ENCODE measurements at regions not wholly inside any gene's neighbourhood (a gene's known extent, or its start where the extent isn't known, plus 50 kb on each side); places are given as distances from the start of the nearest gene placed in this dataset.

DNA sequence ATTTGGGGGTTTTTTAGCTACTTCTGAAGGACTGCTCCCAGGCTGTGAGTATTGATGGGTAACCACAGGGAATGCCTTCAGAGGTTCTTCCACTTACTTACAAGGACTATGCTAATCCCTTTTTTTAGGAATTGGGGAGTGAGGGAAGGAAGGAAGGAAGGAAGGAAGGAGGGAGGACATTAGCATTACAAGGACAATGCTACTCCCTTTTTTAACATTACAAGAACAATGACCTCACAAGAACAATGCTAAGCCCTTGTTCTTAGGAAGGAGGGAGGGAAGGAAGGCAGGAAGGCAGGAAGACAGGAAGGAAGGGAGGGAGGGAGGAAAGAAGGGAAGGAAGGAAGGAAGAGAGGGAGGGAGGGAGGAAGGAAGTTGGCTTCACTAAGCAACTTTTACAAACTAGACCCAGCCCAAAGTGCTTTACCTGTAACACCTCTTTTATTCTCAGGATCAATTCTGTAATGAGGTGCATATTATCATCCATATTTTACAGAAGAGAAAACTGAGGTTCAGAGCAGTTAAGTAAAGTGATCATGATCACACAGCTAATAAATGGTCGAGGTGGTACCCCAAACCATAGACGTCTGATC, 446.8 kb upstream of the JARID2 start:
- TF ChIP-seq, protein P1, sequence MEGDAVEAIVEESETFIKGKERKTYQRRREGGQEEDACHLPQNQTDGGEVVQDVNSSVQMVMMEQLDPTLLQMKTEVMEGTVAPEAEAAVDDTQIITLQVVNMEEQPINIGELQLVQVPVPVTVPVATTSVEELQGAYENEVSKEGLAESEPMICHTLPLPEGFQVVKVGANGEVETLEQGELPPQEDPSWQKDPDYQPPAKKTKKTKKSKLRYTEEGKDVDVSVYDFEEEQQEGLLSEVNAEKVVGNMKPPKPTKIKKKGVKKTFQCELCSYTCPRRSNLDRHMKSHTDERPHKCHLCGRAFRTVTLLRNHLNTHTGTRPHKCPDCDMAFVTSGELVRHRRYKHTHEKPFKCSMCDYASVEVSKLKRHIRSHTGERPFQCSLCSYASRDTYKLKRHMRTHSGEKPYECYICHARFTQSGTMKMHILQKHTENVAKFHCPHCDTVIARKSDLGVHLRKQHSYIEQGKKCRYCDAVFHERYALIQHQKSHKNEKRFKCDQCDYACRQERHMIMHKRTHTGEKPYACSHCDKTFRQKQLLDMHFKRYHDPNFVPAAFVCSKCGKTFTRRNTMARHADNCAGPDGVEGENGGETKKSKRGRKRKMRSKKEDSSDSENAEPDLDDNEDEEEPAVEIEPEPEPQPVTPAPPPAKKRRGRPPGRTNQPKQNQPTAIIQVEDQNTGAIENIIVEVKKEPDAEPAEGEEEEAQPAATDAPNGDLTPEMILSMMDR (IDR thresholded peaks at IDR 0.05; ENCODE audit: control insufficient read depth, insufficient read depth, low read depth, low read length, missing control alignments), result no peak
- no peak for DNase-seq (ENCODE audit: low read depth)

DNA sequence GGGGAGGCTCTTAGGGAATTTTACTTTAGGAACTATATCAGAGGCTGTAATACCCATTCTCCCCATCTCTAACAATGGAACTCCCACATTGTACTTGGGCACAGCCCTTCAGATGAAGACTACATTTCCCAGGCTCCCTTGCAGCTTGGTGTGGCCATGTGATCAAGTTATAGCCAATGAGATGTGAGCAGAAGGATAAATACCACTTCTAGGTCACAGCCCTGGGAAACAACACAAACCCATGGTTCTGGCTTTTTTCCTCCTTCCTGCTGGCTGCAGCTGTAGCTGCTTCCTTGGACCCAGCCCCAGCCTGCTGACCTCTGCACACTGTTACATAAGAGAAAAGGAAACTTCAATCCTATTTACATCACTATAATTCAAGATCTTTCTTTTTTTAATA, 445.9 kb upstream of the JARID2 start:
- no peak overlapping the region for H3K4me3 ChIP-seq (ENCODE audit: control insufficient read depth, low read depth, low read length)
- TF ChIP-seq, protein P1 (IDR thresholded peaks at IDR 0.05; ENCODE audit: control insufficient read depth, insufficient read depth, low read depth, low read length, missing control alignments), result no peak
- DNase-seq (ENCODE audit: low read depth), result no peak

More for the DNA sequence above, 446.8 kb upstream of the JARID2 start:
- no peak overlapping the region for H3K4me3 ChIP-seq (ENCODE audit: control insufficient read depth, low read depth, low read length)

DNA sequence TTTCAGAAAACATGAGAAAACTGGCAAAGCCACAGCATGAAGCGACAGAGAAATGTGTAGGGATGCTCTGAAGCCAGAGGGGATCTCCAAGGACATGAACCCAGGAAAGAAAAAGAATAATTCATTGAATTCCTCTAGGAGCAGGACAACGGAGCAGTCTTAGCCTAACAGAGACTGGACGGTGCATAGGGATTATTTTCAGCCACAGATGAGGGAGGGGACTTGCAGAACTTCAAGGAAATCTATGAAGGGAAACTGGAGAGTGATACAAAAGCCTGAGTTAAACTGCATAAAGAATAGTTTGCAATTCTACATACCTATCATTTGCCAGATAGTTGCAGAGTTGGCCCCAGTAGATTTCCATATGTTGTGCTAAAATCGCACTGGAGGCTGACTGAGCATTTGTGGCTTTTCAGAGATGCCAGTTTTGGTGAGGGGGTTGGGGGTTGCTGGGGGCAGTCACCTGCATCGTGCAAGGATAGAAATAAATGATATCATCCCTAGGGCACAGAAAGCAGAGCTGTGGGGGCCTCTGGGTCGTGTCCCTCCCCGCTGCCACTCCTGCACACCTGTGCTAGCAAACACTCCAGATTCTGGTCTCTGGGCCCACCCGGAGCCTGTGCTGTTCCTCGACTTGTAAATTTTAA, 443.2 kb upstream of the JARID2 start:
- TF ChIP-seq, protein P1 (IDR thresholded peaks at IDR 0.05; ENCODE audit: control insufficient read depth, insufficient read depth, low read depth, low read length, missing control alignments), result no peak
- no peak overlapping the region for H3K4me3 ChIP-seq (ENCODE audit: control insufficient read depth, low read depth, low read length)
- DNase-seq (ENCODE audit: low read depth), result no peak

DNA sequence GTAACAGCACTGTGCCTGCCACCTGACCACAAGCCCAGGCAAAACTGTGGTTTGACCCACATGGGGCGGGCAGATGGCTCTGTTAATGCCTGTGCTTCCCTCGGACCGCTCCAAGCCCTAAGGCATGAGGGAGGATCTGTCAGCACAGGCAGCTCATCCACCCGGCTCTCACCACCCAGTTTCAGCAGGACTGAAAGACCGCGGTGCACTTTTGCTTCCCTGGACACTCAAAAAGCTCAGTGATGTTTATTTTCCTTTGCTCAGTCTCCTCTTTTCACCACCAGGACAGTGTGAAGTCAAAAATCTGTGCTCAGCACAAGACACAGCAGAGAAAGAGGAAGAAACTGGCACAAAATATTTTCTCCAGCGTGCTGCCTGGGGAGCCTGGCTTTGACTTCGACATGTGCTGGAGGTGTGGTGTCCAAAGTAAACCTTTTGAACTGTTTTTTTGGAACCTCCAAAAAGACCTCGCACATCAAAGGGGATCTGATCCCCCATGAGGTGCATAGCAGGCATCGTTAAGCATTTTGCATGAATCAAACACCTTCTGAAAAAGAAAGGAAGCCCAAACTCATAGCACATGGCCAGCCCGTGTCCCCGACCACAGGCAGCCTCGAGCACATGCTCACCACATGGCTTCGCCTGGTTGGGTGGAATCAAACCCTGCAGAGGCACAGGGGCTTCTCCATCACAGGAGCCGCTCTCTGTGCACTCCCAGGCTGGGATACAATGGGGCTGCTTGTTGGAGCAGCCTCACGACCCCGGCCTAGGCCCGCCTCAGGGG, 441.7 kb upstream of the JARID2 start:
- no peak for DNase-seq (ENCODE audit: low read depth)
- no peak overlapping the region for H3K4me3 ChIP-seq (ENCODE audit: control insufficient read depth, low read depth, low read length)
- TF ChIP-seq, protein P1 (IDR thresholded peaks at IDR 0.05; ENCODE audit: control insufficient read depth, insufficient read depth, low read depth, low read length, missing control alignments), result no peak

DNA sequence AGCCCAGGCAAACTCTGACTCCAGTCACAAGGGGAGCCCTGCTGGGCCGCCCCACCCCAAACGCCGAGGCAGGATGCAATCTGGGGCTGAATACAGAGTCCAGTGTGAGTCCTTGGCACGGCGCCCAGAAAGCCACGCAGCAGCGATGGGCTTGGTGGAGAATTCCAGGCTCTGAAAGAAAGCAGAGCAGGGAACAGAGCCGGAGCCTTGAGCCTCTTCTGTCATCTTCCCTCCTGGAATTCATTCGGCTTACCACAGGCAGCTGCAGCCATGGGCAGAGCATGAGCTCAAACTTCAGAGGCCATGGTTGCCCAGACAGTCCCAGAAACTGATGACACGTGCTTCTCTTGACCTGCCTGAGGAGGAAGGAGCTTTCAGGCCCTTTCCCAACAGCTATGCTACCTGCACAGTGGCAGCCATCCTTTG, 441.1 kb upstream of the JARID2 start:
- TF ChIP-seq, protein P1 (IDR thresholded peaks at IDR 0.05; ENCODE audit: control insufficient read depth, insufficient read depth, low read depth, low read length, missing control alignments), result no peak
- no peak for DNase-seq (ENCODE audit: low read depth)
- H3K4me3 ChIP-seq (ENCODE audit: control insufficient read depth, low read depth, low read length), result no peak overlapping the region

DNA sequence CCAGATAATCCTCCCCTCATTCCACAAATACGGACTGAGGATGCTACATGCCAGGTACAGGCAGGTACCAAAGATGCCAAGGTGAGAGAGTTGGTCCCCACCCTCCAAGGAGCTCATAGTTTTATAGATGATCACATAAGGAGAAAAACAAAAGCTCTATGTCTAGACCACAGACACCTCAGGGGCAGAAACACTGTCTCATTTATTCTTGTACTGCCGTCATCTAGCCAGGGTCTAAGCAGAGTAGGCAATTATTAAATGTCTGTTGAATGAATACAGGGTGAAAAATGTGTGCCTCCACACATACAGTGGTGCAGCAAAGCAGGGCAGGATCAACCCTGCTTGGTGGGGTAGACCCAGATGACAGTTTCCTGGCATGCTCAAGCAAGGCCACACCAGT, 439.8 kb upstream of the JARID2 start:
- no peak for DNase-seq (ENCODE audit: low read depth)
- TF ChIP-seq, protein P1 (IDR thresholded peaks at IDR 0.05; ENCODE audit: control insufficient read depth, insufficient read depth, low read depth, low read length, missing control alignments), result no peak
- no peak overlapping the region for H3K4me3 ChIP-seq (ENCODE audit: control insufficient read depth, low read depth, low read length)
